ENCODE measurements at regions not wholly inside any gene's neighbourhood (a gene's known extent, or its start where the extent isn't known, plus 50 kb on each side); places are given as distances from the start of the nearest gene placed in this dataset.
"Not testable (repeated sequence)": the region's sequence is repeated elsewhere in the genome, so short reads cannot be mapped to it uniquely, and the experiment has no call there.

DNA sequence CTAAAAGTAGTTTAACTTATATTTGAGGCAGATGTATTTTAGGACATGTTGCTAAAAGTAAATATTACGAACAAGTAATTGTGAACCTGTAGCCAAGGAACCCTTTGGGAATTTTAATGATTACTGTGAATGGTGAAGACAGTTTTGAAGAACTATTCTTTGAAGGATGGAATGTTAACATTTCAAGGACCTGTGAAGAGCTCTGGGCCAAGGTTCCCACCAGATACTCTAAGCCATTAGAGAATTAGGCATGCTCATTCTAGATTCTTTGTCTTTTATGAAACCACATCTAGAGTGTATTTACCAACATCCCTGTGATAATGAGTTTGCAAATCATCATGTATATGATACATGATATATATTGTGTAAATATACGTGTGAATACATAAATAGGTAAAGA, 99.8 kb downstream of the SEPTIN7 start:
- intact Hi-C loops (cut with DNase I), result loop anchor here in 1 of 2 donors (10.0 kb wide), 1 partner anchor 266 kb away; no protein-coding TSS in a partner anchor
- Histone ChIP-seq H3K4me3 (ENCODE audit: low read length in 2 of 2) (no peak overlapping the region), H3K36me3 (ENCODE audit: control insufficient read depth in 1 of 2, insufficient read depth in 2 of 2, low read length in 1 of 2) (no peaks in the 10 kb centered on the region), H3K4me1 (ENCODE audit: control insufficient read depth in 1 of 2, insufficient read depth in 2 of 2, low read length in 2 of 2) (no peaks in the 10 kb centered on the region), H3K9me3 (ENCODE audit: control insufficient read depth, low read length) (no peaks in the 10 kb centered on the region), H3K27me3 (ENCODE audit: control insufficient read depth in 1 of 2, insufficient read depth in 2 of 2, low read length in 1 of 2) (no peaks in the 10 kb centered on the region), H3K27ac (ENCODE audit: low read depth in 1 of 2, low read length in 2 of 2) (no peak overlapping the region)
- WGBS, 2 donors, result 87 to 88% methylated on average over 2 of the region's 2 CpGs
- DNase-seq, result no peak
- ATAC-seq (ENCODE audit: low FRiP score), result no peak

DNA sequence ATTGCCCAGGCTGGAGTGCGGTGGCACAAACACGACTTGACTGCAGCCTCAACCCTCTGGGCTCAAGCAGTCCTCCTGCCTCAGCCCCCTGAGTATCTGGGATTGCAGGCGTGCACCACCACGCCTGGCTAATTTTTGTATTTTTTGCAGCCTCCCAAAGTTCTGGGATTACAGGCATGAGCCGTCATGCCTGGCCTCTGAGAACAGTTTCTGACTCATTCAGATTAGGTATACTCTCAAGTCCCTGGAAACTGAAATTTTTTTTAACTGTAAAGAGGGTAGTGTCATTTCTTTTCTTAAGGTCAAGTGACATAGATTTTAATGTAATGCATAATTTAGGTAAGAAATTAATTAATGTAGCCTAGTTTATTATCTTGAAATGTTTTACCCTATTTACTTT, 104.7 kb downstream of the SEPTIN7 start:
- intact Hi-C loops (cut with DNase I), result loop anchor here (5.0 to 10.0 kb wide), 2 partner anchors 198 to 271 kb away; no protein-coding TSS in a partner anchor
- Histone ChIP-seq H3K27ac (ENCODE audit: low read depth in 1 of 2, low read length in 2 of 2) (no peak overlapping the region), H3K4me1 (ENCODE audit: control insufficient read depth in 1 of 2, insufficient read depth in 2 of 2, low read length in 2 of 2) (no peaks in the 10 kb centered on the region), H3K4me3 (ENCODE audit: low read length in 2 of 2) (no peak overlapping the region), H3K9me3 (ENCODE audit: control insufficient read depth, low read length) (no peaks in the 10 kb centered on the region), H3K36me3 (ENCODE audit: control insufficient read depth in 1 of 2, insufficient read depth in 2 of 2, low read length in 1 of 2) (no peaks in the 10 kb centered on the region), H3K27me3 (ENCODE audit: control insufficient read depth in 1 of 2, insufficient read depth in 2 of 2, low read length in 1 of 2) (no peaks in the 10 kb centered on the region)
- ATAC-seq (ENCODE audit: low FRiP score) (peak; percentile 24), DNase-seq (no peak)
- 59 to 64% methylated on average over 5 of the region's 5 CpGs for WGBS, 2 donors

DNA sequence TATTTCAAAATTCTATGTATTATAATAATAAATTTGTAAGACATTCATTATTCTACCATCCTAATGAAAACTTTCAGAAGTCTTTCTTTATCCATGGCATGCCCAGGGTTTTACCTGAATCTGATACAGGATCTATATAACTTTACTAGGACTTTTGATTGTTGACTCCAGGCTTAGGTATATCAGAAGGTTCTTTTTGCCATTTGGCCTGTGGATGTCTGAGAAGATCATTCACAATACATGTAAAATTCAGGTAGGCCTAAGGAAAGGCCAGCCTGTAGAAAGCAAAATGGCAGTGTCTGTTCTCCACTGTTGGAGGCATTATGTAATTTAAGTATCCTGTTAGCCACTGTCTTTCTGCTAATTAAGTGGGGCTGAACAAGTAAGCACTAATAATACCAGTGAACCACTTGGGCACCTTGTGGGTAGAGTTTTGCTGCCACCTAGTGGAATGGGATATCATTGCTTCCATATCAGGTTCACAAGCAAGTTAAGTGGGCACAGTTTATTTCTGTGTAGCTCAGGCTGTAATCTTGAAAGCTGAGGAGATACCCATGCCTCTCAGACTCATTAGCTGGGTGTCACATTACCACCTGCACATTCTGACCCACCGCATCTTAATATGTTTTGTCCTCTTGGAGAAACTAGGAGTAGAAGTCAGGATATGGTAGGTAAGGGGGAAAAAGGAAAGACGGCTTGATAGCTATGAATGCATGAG, 105.5 kb downstream of the SEPTIN7 start:
- Histone ChIP-seq H3K27me3 (ENCODE audit: control insufficient read depth in 1 of 2, insufficient read depth in 2 of 2, low read length in 1 of 2) (no peaks in the 10 kb centered on the region), H3K9me3 (ENCODE audit: control insufficient read depth, low read length) (no peaks in the 10 kb centered on the region), H3K4me1 (ENCODE audit: control insufficient read depth in 1 of 2, insufficient read depth in 2 of 2, low read length in 2 of 2) (no peaks in the 10 kb centered on the region), H3K4me3 (ENCODE audit: low read length in 2 of 2) (no peak overlapping the region), H3K27ac (ENCODE audit: low read depth in 1 of 2, low read length in 2 of 2) (no peak overlapping the region), H3K36me3 (ENCODE audit: control insufficient read depth in 1 of 2, insufficient read depth in 2 of 2, low read length in 1 of 2) (no peaks in the 10 kb centered on the region)
- DNase-seq (no peak), ATAC-seq (ENCODE audit: low FRiP score) (peak; percentile 89)
- WGBS, 2 donors, result 46 to 51% methylated on average over 2 of the region's 2 CpGs
- intact Hi-C loops (cut with DNase I), result loop anchor here (2.0 to 10.0 kb wide), 3 partner anchors 198 to 272 kb away; no protein-coding TSS in a partner anchor

DNA sequence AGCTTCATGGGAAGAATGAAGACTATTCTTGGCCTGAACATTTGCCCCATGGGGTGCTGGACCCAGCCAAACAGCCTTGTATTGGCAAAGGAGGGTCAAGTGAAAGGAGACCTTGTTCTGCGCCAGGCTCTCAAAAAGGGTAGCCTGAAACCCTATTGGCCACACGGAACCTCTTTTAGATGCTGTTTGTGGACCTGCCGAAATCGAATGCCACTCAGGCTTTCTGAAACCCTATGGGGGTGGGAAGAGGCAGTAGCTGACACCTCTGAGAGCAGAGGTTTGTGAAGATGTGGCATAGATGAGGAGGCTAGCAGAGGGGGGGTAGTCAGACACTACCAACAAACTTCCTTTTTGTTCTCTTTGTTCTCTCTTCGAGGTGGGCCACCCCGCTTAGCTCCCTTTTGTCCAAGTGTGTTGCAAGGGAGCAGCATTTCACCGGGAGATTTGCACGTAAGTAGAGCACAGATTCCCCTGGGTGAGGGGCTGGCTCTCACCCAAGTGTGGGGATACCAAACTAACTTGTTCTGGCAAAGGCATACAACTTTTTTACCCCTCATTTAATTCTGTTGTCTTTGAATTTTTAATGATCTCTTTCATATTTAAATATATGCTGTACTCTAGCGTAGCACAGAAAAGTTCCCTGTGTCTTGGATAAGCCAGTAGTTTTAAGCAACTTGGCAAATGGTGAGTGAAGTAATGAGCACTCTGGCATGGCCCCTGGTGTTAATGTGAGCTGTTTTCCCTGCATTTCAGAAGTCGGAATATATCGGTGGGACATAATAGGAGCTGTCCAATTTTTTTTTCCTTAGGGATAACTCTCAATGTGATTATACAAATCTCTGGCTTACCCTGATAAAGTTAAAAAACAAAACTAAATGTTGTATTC, 107.7 kb downstream of the SEPTIN7 start:
- no peaks in the 10 kb centered on the region for H3K36me3 ChIP-seq (ENCODE audit: control insufficient read depth in 1 of 2, insufficient read depth in 2 of 2, low read length in 1 of 2)
- H3K4me1 ChIP-seq (ENCODE audit: control insufficient read depth in 1 of 2, insufficient read depth in 2 of 2, low read length in 2 of 2), result no peaks in the 10 kb centered on the region
- H3K27ac ChIP-seq (ENCODE audit: low read depth in 1 of 2, low read length in 2 of 2), result no peak overlapping the region
- no peak for DNase-seq
- intact Hi-C loops (cut with DNase I), result loop anchor here (5.0 to 10.0 kb wide), 2 partner anchors 201 to 274 kb away; no protein-coding TSS in a partner anchor
- no peak overlapping the region for H3K4me3 ChIP-seq (ENCODE audit: low read length in 2 of 2)
- 26 to 30% methylated on average over 11 of the region's 11 CpGs for WGBS, 2 donors
- no peaks in the 10 kb centered on the region for H3K27me3 ChIP-seq (ENCODE audit: control insufficient read depth in 1 of 2, insufficient read depth in 2 of 2, low read length in 1 of 2)
- H3K9me3 ChIP-seq (ENCODE audit: control insufficient read depth, low read length), result no peaks in the 10 kb centered on the region
- no peak for ATAC-seq (ENCODE audit: low FRiP score)

DNA sequence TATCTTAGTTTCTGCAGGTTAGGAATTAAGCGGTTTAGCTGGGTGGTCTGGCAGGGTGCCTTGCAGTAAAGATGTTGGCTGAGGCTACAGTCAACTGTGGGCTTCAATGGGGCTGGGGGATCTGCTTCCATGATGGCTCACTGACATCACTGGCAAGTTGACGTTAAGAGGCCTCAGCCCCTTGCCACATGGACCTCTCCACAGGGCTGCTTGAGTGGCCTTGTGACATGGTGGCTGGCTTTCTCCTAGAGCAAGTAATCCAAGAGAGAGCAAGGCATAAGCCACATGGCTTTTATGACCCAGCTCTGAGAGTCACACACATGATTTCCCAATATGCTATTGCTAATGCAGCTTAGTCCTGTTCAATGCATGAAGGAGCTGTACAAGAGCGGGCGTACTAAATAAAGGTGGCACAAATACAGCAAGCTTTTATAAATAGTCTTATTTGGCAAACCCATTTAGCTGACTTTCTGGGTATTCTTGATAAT, 109.1 kb downstream of the SEPTIN7 start:
- 95 to 97% methylated on average over 4 of the region's 4 CpGs for WGBS, 2 donors
- intact Hi-C loops (cut with DNase I), result loop anchor here (5.0 to 10.0 kb wide), 2 partner anchors 203 to 275 kb away; no protein-coding TSS in a partner anchor
- no peak for DNase-seq
- Histone ChIP-seq H3K27ac (ENCODE audit: low read depth in 1 of 2, low read length in 2 of 2) (no peak overlapping the region), H3K9me3 (ENCODE audit: control insufficient read depth, low read length) (no peaks in the 10 kb centered on the region), H3K36me3 (ENCODE audit: control insufficient read depth in 1 of 2, insufficient read depth in 2 of 2, low read length in 1 of 2) (no peaks in the 10 kb centered on the region), H3K4me1 (ENCODE audit: control insufficient read depth in 1 of 2, insufficient read depth in 2 of 2, low read length in 2 of 2) (no peaks in the 10 kb centered on the region), H3K4me3 (ENCODE audit: low read length in 2 of 2) (no peak overlapping the region), H3K27me3 (ENCODE audit: control insufficient read depth in 1 of 2, insufficient read depth in 2 of 2, low read length in 1 of 2) (no peaks in the 10 kb centered on the region)
- no peak for ATAC-seq (ENCODE audit: low FRiP score)

DNA sequence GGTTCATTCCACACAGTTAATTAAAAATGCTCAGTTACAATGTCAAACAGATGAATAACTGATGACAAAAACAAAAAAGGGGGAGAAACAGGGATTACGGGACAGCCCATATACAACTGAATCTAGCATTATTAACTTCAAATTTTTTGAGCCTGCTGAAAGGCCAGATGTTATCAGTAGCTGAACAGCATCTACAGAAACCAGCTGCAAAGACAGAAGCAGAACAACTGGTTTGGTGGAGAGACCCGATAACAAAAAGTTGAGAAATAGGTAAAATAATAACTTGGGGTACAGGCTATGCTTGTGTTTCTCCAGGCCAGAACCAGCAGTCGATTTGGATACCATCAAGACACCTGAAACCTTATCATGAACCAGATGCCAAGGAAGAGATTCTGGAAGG, 109.8 kb downstream of the SEPTIN7 start:
- DNase-seq; ATAC-seq (ENCODE audit: low FRiP score); intact Hi-C loops (cut with DNase I); H3K27me3 ChIP-seq (ENCODE audit: control insufficient read depth in 1 of 2, insufficient read depth in 2 of 2, low read length in 1 of 2); H3K9me3 ChIP-seq (ENCODE audit: control insufficient read depth, low read length); H3K36me3 ChIP-seq (ENCODE audit: control insufficient read depth in 1 of 2, insufficient read depth in 2 of 2, low read length in 1 of 2); H3K4me3 ChIP-seq (ENCODE audit: low read length in 2 of 2); H3K27ac ChIP-seq (ENCODE audit: low read depth in 1 of 2, low read length in 2 of 2); H3K4me1 ChIP-seq (ENCODE audit: control insufficient read depth in 1 of 2, insufficient read depth in 2 of 2, low read length in 2 of 2): not testable (repeated sequence)
- 87 to 93% methylated on average over 3 of the region's 3 CpGs for whole genome bisulfite sequencing, 2 donors

DNA sequence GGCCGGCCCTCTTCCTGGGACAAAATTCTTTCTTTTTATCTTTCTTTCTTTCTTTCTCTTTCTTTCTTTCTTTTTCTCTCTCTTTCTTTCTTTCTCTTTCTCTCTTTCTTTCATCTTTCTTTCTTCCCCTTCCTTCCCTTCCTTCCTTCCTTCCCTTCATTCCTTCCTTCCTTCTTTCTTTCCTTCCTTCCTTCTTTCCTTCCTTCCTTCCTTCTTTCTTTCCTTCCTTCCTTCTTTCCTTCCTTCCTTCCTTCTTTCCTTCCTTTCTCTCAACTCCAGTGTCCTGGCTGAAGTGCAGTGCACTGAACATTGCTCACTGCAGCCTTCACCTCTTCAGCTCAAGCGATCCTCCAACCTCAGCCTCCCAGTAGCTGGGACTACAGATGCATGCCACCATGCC, 112.5 kb downstream of the SEPTIN7 start:
- ATAC-seq (ENCODE audit: low FRiP score); H3K4me3 ChIP-seq (ENCODE audit: low read length in 2 of 2); H3K9me3 ChIP-seq (ENCODE audit: control insufficient read depth, low read length); H3K36me3 ChIP-seq (ENCODE audit: control insufficient read depth in 1 of 2, insufficient read depth in 2 of 2, low read length in 1 of 2); H3K4me1 ChIP-seq (ENCODE audit: control insufficient read depth in 1 of 2, insufficient read depth in 2 of 2, low read length in 2 of 2); intact Hi-C loops (cut with DNase I); H3K27me3 ChIP-seq (ENCODE audit: control insufficient read depth in 1 of 2, insufficient read depth in 2 of 2, low read length in 1 of 2); H3K27ac ChIP-seq (ENCODE audit: low read depth in 1 of 2, low read length in 2 of 2); DNase-seq: not testable (repeated sequence)
- 98 to 100% methylated on average over 2 of the region's 2 CpGs for WGBS, 2 donors

DNA sequence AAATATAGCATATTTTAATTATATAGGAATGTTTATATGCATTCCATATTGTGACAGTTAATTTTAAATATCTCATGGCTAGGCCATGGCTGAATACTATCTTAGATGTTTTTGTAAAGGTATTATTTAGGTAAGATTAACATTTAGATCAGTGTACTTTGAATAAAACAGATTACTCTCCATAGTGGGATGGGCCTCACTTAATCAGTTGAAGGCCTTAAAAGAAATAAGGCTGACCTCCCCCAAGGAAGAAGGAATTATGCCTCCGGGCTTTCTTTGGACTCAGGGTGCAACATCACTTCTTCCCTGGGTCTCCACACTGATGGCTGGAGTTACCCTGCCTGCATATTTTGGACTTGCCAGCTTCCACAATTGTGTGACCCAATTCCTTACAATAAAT, 113.4 kb downstream of the SEPTIN7 start:
- H3K36me3 ChIP-seq (ENCODE audit: control insufficient read depth in 1 of 2, insufficient read depth in 2 of 2, low read length in 1 of 2); H3K4me3 ChIP-seq (ENCODE audit: low read length in 2 of 2); H3K4me1 ChIP-seq (ENCODE audit: control insufficient read depth in 1 of 2, insufficient read depth in 2 of 2, low read length in 2 of 2); intact Hi-C loops (cut with DNase I); H3K9me3 ChIP-seq (ENCODE audit: control insufficient read depth, low read length); DNase-seq; H3K27me3 ChIP-seq (ENCODE audit: control insufficient read depth in 1 of 2, insufficient read depth in 2 of 2, low read length in 1 of 2); H3K27ac ChIP-seq (ENCODE audit: low read depth in 1 of 2, low read length in 2 of 2); ATAC-seq (ENCODE audit: low FRiP score): not testable (repeated sequence)
- 88 to 100% methylated on average over 1 of the region's 1 CpG for WGBS, 2 donors
